ENCODE measurements at regions not wholly inside any gene's neighbourhood (a gene's known extent, or its start where the extent isn't known, plus 50 kb on each side); places are given as distances from the start of the nearest gene placed in this dataset.
"Not testable (repeated sequence)": the region's sequence is repeated elsewhere in the genome, so short reads cannot be mapped to it uniquely, and the experiment has no call there.

GRCh38 chr16:7231762-7232161 lies 100.9 kb upstream of the RBFOX1 start:
- Histone ChIP-seq H3K36me3 (no peaks in the 10 kb centered on the region), H3K27me3 (no peaks in the 10 kb centered on the region), H3K27ac (no peak overlapping the region), H3K4me1 (no peaks in the 10 kb centered on the region), H3K9me3 (no peaks in the 10 kb centered on the region), H3K4me3 (no peak overlapping the region)
- TF ChIP-seq CTCF (IDR thresholded peaks at IDR 0.05) (no peak), POLR2AphosphoS5 (IDR thresholded peaks at IDR 0.05) (no peak), POLR2A (IDR thresholded peaks at IDR 0.05) (no peak)
- DNase-seq (ENCODE audit: low spot score in 2 of 2) = no peak
- intact Hi-C loops (cut with DNase I; ENCODE audit: low total_unique reads) = no loop called here

- DNase-seq (ENCODE audit: low spot score in 2 of 2); H3K27me3 ChIP-seq; H3K27ac ChIP-seq; H3K4me1 ChIP-seq; H3K9me3 ChIP-seq; H3K36me3 ChIP-seq; intact Hi-C loops (cut with DNase I; ENCODE audit: low total_unique reads); H3K4me3 ChIP-seq: not testable (repeated sequence)
These were observed 103.0 kb upstream of the RBFOX1 start for GRCh38 chr16:7229433-7230218.

GRCh38 chr16:7227229-7227721 lies 105.4 kb upstream of the RBFOX1 start:
- no peaks in the 10 kb centered on the region for H3K27me3 ChIP-seq
- H3K4me3 ChIP-seq = no peak overlapping the region
- no peak overlapping the region for H3K27ac ChIP-seq
- no peaks in the 10 kb centered on the region for H3K4me1 ChIP-seq
- no peaks in the 10 kb centered on the region for H3K9me3 ChIP-seq
- intact Hi-C loops (cut with DNase I; ENCODE audit: low total_unique reads) = no loop called here
- H3K36me3 ChIP-seq = no peaks in the 10 kb centered on the region
- DNase-seq (ENCODE audit: low spot score in 2 of 2) = no peak
- TF ChIP-seq POLR2A (IDR thresholded peaks at IDR 0.05) = no peak
- TF ChIP-seq POLR2AphosphoS5 (IDR thresholded peaks at IDR 0.05) = no peak
- TF ChIP-seq CTCF (IDR thresholded peaks at IDR 0.05) = no peak

- no peak for DNase-seq (ENCODE audit: low spot score in 2 of 2)
- Histone ChIP-seq H3K36me3 (no peaks in the 10 kb centered on the region), H3K4me3 (no peak overlapping the region), H3K27me3 (no peaks in the 10 kb centered on the region), H3K9me3 (no peaks in the 10 kb centered on the region), H3K4me1 (no peaks in the 10 kb centered on the region), H3K27ac (no peak overlapping the region)
- no peak for TF ChIP-seq POLR2A (IDR thresholded peaks at IDR 0.05)
- no peak for TF ChIP-seq CTCF (IDR thresholded peaks at IDR 0.05)
- TF ChIP-seq POLR2AphosphoS5 (IDR thresholded peaks at IDR 0.05) = no peak
- intact Hi-C loops (cut with DNase I; ENCODE audit: low total_unique reads) = no loop called here
These were observed 111.5 kb upstream of the RBFOX1 start for GRCh38 chr16:7221157-7221556.

GRCh38 chr16:7218936-7219335 lies 113.7 kb upstream of the RBFOX1 start:
- DNase-seq (ENCODE audit: low spot score in 2 of 2) = no peak
- H3K27me3 ChIP-seq = no peaks in the 10 kb centered on the region
- no peaks in the 10 kb centered on the region for H3K36me3 ChIP-seq
- H3K4me3 ChIP-seq = no peak overlapping the region
- intact Hi-C loops (cut with DNase I; ENCODE audit: low total_unique reads) = loop anchor here (1.0 kb wide), 1 partner anchor 21 kb away; no protein-coding TSS in a partner anchor
- H3K27ac ChIP-seq = no peak overlapping the region
- no peak for TF ChIP-seq POLR2A (IDR thresholded peaks at IDR 0.05)
- TF ChIP-seq CTCF (IDR thresholded peaks at IDR 0.05) = no peak
- no peak for TF ChIP-seq POLR2AphosphoS5 (IDR thresholded peaks at IDR 0.05)
- no peaks in the 10 kb centered on the region for H3K4me1 ChIP-seq
- H3K9me3 ChIP-seq = peaks cover 0 to 7% of the 10 kb centered on the region in 2 donors

All from breast epithelium (tissue), 4 donors.